ENCODE measurements at regions not wholly inside any gene's neighbourhood (a gene's known extent, or its start where the extent isn't known, plus 50 kb on each side); places are given as distances from the start of the nearest gene placed in this dataset.

GRCh38 chr4:79233820-79234219, 92.0 kb downstream of the NAA11 start:
- Histone ChIP-seq H3K9me3 (ENCODE audit: low read depth, low read length) (no peaks in the 10 kb centered on the region), H3K36me3 (ENCODE audit: insufficient read depth, low read length) (no peaks in the 10 kb centered on the region), H3K9ac (ENCODE audit: insufficient read length) (no peak overlapping the region), H3K4me3 (no peak overlapping the region), H3K27ac (no peak overlapping the region)
- TF ChIP-seq FOXP2 (optimal IDR thresholded peaks at IDR 0.05; ENCODE audit: control extremely low read depth, extremely low read length, insufficient read depth) = no peak
- no peak for TF ChIP-seq POLR2AphosphoS5 (IDR thresholded peaks at IDR 0.05; ENCODE audit: borderline replicate concordance, low read depth, low read length)
- no peak for TF ChIP-seq EZH2 (IDR thresholded peaks at IDR 0.05)
- DNase-seq (ENCODE audit: low read depth, low spot score) = no peak

DNA sequence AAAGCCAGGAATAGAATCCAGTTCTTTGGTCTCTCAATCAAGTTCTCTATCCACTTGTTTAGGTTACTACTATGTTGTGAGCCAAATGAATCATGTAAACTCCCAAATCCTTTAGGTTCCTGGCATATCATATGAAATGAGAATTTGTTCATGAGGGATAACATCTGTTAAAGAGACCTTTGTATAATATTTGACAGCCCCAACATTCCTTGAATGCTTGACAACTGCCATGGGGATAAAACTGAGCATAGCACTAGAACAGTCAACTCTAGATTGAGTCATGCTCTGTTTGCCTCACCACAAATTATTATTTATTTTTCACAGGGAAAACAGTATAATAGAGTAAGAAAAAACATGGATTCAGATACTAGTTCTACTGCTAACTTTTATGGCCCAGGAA, 93.3 kb downstream of the NAA11 start:
- TF ChIP-seq POLR2AphosphoS5 (IDR thresholded peaks at IDR 0.05; ENCODE audit: borderline replicate concordance, low read depth, low read length) = no peak
- TF ChIP-seq FOXP2 (optimal IDR thresholded peaks at IDR 0.05; ENCODE audit: control extremely low read depth, extremely low read length, insufficient read depth) = no peak
- TF ChIP-seq EZH2 (IDR thresholded peaks at IDR 0.05) = no peak
- no peaks in the 10 kb centered on the region for H3K9me3 ChIP-seq (ENCODE audit: low read depth, low read length)
- no peak overlapping the region for H3K9ac ChIP-seq (ENCODE audit: insufficient read length)
- H3K27ac ChIP-seq = no peak overlapping the region
- no peaks in the 10 kb centered on the region for H3K36me3 ChIP-seq (ENCODE audit: insufficient read depth, low read length)
- no peak overlapping the region for H3K4me3 ChIP-seq
- DNase-seq (ENCODE audit: low read depth, low spot score) = no peak

DNA sequence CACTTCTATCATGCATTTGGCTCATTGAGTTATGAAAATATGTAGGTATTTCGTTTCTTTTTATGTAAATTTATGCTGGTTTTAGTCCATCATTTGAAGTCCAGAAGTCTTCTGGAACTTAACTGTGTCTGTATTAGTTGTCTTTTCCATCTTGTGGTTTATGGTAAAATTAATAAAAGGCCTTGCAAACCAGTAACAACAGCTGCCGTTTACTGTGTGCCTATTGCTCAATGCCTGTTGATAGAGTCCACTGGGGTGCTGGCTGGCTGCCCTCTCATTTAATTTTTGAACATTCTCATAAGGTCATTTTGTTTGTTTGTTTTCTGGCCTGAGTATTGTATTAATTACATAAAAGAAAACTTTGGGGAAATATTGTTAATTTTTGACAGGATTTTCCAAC, 98.0 kb downstream of the NAA11 start:
- no peak overlapping the region for H3K27ac ChIP-seq
- H3K9me3 ChIP-seq (ENCODE audit: low read depth, low read length) = no peaks in the 10 kb centered on the region
- TF ChIP-seq POLR2AphosphoS5 (IDR thresholded peaks at IDR 0.05; ENCODE audit: borderline replicate concordance, low read depth, low read length) (no peak), EZH2 (IDR thresholded peaks at IDR 0.05) (no peak), FOXP2 (optimal IDR thresholded peaks at IDR 0.05; ENCODE audit: control extremely low read depth, extremely low read length, insufficient read depth) (no peak)
- H3K36me3 ChIP-seq (ENCODE audit: insufficient read depth, low read length) = no peaks in the 10 kb centered on the region
- H3K4me3 ChIP-seq = no peak overlapping the region
- no peak for DNase-seq (ENCODE audit: low read depth, low spot score)
- H3K9ac ChIP-seq (ENCODE audit: insufficient read length) = no peak overlapping the region

DNA sequence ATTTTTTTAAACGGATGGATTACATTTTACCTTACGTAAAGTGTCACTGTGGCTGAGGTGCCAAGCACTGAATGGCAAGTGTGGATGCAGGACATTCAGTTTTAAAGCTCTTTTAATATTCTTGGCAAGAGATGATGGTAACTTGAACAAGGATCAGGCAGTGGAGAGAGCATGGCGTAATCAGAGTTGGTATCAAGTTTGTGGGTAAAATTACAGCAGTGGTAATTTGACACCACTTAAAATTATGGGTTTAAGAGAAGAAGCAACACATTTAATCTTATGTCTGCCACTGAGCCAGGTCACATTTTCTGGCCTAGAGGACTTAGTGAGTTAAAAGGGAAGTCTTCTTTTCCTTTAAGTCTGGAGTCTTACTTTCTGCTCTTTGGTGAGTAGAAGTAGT, 100.5 kb downstream of the NAA11 start:
- H3K4me3 ChIP-seq = no peak overlapping the region
- H3K9ac ChIP-seq (ENCODE audit: insufficient read length) = no peak overlapping the region
- no peak for TF ChIP-seq POLR2AphosphoS5 (IDR thresholded peaks at IDR 0.05; ENCODE audit: borderline replicate concordance, low read depth, low read length)
- TF ChIP-seq EZH2 (IDR thresholded peaks at IDR 0.05) = no peak
- no peak for TF ChIP-seq FOXP2 (optimal IDR thresholded peaks at IDR 0.05; ENCODE audit: control extremely low read depth, extremely low read length, insufficient read depth)
- no peaks in the 10 kb centered on the region for H3K9me3 ChIP-seq (ENCODE audit: low read depth, low read length)
- no peak overlapping the region for H3K27ac ChIP-seq
- DNase-seq (ENCODE audit: low read depth, low spot score) = no peak
- no peaks in the 10 kb centered on the region for H3K36me3 ChIP-seq (ENCODE audit: insufficient read depth, low read length)

GRCh38 chr4:79224777-79225104, 101.1 kb downstream of the NAA11 start:
- Histone ChIP-seq H3K9me3 (ENCODE audit: low read depth, low read length) (no peaks in the 10 kb centered on the region), H3K4me3 (no peak overlapping the region), H3K36me3 (ENCODE audit: insufficient read depth, low read length) (no peaks in the 10 kb centered on the region), H3K27ac (no peak overlapping the region), H3K9ac (ENCODE audit: insufficient read length) (no peak overlapping the region)
- no peak for DNase-seq (ENCODE audit: low read depth, low spot score)
- no peak for TF ChIP-seq EZH2 (IDR thresholded peaks at IDR 0.05)
- no peak for TF ChIP-seq FOXP2 (optimal IDR thresholded peaks at IDR 0.05; ENCODE audit: control extremely low read depth, extremely low read length, insufficient read depth)
- TF ChIP-seq POLR2AphosphoS5 (IDR thresholded peaks at IDR 0.05; ENCODE audit: borderline replicate concordance, low read depth, low read length) = no peak

GRCh38 chr4:79223993-79224776, 101.7 kb downstream of the NAA11 start:
- Histone ChIP-seq H3K9me3 (ENCODE audit: low read depth, low read length) (no peaks in the 10 kb centered on the region), H3K4me3 (no peak overlapping the region), H3K9ac (ENCODE audit: insufficient read length) (no peak overlapping the region), H3K36me3 (ENCODE audit: insufficient read depth, low read length) (no peaks in the 10 kb centered on the region), H3K27ac (no peak overlapping the region)
- no peak for DNase-seq (ENCODE audit: low read depth, low spot score)
- no peak for TF ChIP-seq FOXP2 (optimal IDR thresholded peaks at IDR 0.05; ENCODE audit: control extremely low read depth, extremely low read length, insufficient read depth)
- no peak for TF ChIP-seq EZH2 (IDR thresholded peaks at IDR 0.05)
- no peak for TF ChIP-seq POLR2AphosphoS5 (IDR thresholded peaks at IDR 0.05; ENCODE audit: borderline replicate concordance, low read depth, low read length)

DNA sequence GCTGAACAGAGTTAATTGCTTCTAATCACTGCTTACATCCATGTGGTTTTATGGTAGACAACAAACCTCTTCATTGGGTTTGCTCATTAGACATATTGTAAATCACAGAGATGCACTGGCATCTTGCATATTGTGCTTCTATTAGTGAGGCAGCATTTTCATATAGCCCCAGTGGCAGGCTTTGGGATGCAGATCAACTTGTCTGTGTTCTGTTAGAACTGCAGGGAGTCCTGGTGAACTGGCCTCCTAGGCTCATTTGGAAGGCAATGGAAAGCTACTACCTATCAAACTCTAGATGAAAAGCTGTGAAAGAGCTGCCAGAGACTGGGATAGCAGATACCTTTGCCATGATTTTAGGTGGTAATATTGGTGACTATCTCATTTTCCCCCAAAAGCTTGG, 108.8 kb downstream of the NAA11 start:
- Histone ChIP-seq H3K27ac (no peak overlapping the region), H3K9ac (ENCODE audit: insufficient read length) (no peak overlapping the region), H3K36me3 (ENCODE audit: insufficient read depth, low read length) (no peaks in the 10 kb centered on the region), H3K9me3 (ENCODE audit: low read depth, low read length) (no peaks in the 10 kb centered on the region), H3K4me3 (no peak overlapping the region)
- no peak for DNase-seq (ENCODE audit: low read depth, low spot score)
- TF ChIP-seq POLR2AphosphoS5 (IDR thresholded peaks at IDR 0.05; ENCODE audit: borderline replicate concordance, low read depth, low read length) (no peak), FOXP2 (optimal IDR thresholded peaks at IDR 0.05; ENCODE audit: control extremely low read depth, extremely low read length, insufficient read depth) (no peak), EZH2 (IDR thresholded peaks at IDR 0.05) (no peak)

GRCh38 chr4:79213702-79214101, 112.2 kb downstream of the NAA11 start:
- TF ChIP-seq FOXP2 (optimal IDR thresholded peaks at IDR 0.05; ENCODE audit: control extremely low read depth, extremely low read length, insufficient read depth) = no peak
- no peaks in the 10 kb centered on the region for H3K9me3 ChIP-seq (ENCODE audit: low read depth, low read length)
- no peak overlapping the region for H3K27ac ChIP-seq
- DNase-seq (ENCODE audit: low read depth, low spot score) = no peak
- H3K4me3 ChIP-seq = no peak overlapping the region
- no peaks in the 10 kb centered on the region for H3K36me3 ChIP-seq (ENCODE audit: insufficient read depth, low read length)
- H3K9ac ChIP-seq (ENCODE audit: insufficient read length) = no peak overlapping the region

DNA sequence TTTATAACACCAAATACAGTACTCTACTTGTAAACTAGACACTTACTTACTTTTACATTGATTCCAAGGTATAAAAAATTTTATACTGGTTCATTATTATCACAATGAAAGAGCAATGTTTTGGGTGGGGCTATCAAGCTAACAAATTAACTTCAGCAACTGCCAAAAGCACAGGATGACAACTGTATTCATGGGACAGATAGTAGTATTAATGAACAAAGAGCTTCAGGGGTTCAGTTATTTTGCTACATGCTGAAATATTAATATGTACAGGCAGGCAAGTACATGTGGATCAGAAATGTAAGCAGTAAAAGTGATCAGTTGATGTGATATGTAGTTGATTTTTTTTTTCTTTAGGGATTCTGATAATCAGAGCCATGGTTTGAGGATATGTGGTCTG, 112.9 kb downstream of the NAA11 start:
- H3K36me3 ChIP-seq (ENCODE audit: insufficient read depth, low read length) = no peaks in the 10 kb centered on the region
- H3K27ac ChIP-seq = no peak overlapping the region
- no peak for DNase-seq (ENCODE audit: low read depth, low spot score)
- TF ChIP-seq POLR2AphosphoS5 (IDR thresholded peaks at IDR 0.05; ENCODE audit: borderline replicate concordance, low read depth, low read length) = no peak
- no peak for TF ChIP-seq EZH2 (IDR thresholded peaks at IDR 0.05)
- TF ChIP-seq FOXP2 (optimal IDR thresholded peaks at IDR 0.05; ENCODE audit: control extremely low read depth, extremely low read length, insufficient read depth) = no peak
- no peak overlapping the region for H3K9ac ChIP-seq (ENCODE audit: insufficient read length)
- no peak overlapping the region for H3K4me3 ChIP-seq
- H3K9me3 ChIP-seq (ENCODE audit: low read depth, low read length) = no peaks in the 10 kb centered on the region

Data from SK-N-MC (cell line).